ENCODE measurements at regions not wholly inside any gene's neighbourhood (a gene's known extent, or its start where the extent isn't known, plus 50 kb on each side); places are given as distances from the start of the nearest gene placed in this dataset.
A peak's percentile ranks its signal among the peaks of the same experiment; 100 is the strongest.
"Not testable (repeated sequence)": the region's sequence is repeated elsewhere in the genome, so short reads cannot be mapped to it uniquely, and the experiment has no call there.

GRCh38 chr6:113219783-113220182, 637.4 kb upstream of the MARCKS start:
- Histone ChIP-seq H3K4me1 (no peaks in the 10 kb centered on the region), H3K4me3 (no peak overlapping the region), H3K27ac (no peak overlapping the region), H3K9me3 (no peaks in the 10 kb centered on the region), H3K36me3 (no peaks in the 10 kb centered on the region), H3K27me3 (no peaks in the 10 kb centered on the region)
- no peak for ATAC-seq (ENCODE audit: low FRiP score in 2 of 2)
- no peak for DNase-seq
- TF ChIP-seq POLR2A (IDR thresholded peaks at IDR 0.05) (no peak), POLR2AphosphoS5 (IDR thresholded peaks at IDR 0.05) (no peak), EP300 (IDR thresholded peaks at IDR 0.05) (no peak), CTCF (IDR thresholded peaks at IDR 0.05) (no peak)
- WGBS, 2 donors: 82 to 86% methylated on average over 2 of the region's 2 CpGs

GRCh38 chr6:113220832-113221231, 636.3 kb upstream of the MARCKS start:
- 87 to 90% methylated on average over 2 of the region's 2 CpGs for WGBS, 2 donors
- Histone ChIP-seq H3K4me1 (no peaks in the 10 kb centered on the region), H3K27me3 (no peaks in the 10 kb centered on the region), H3K4me3 (no peak overlapping the region), H3K9me3 (no peaks in the 10 kb centered on the region), H3K27ac (no peak overlapping the region), H3K36me3 (no peaks in the 10 kb centered on the region)
- TF ChIP-seq POLR2AphosphoS5 (IDR thresholded peaks at IDR 0.05): no peak
- ATAC-seq (ENCODE audit: low FRiP score in 2 of 2): no peak
- DNase-seq: no peak

- H3K4me3 ChIP-seq: no peak overlapping the region
- no peak for ATAC-seq (ENCODE audit: low FRiP score in 2 of 2)
- WGBS, 2 donors: 82 to 86% methylated on average over 15 to 20 of the region's 20 CpGs
- no peak overlapping the region for H3K27ac ChIP-seq
- DNase-seq: peak in 1 of 2 donors; percentile 73
- H3K27me3 ChIP-seq: no peaks in the 10 kb centered on the region
- H3K9me3 ChIP-seq: no peaks in the 10 kb centered on the region
- H3K36me3 ChIP-seq: no peaks in the 10 kb centered on the region
- TF ChIP-seq EP300 (IDR thresholded peaks at IDR 0.05): no peak
- no peak for TF ChIP-seq POLR2A (IDR thresholded peaks at IDR 0.05)
- no peak for TF ChIP-seq POLR2AphosphoS5 (IDR thresholded peaks at IDR 0.05)
- TF ChIP-seq CTCF (IDR thresholded peaks at IDR 0.05): no peak
- H3K4me1 ChIP-seq: no peaks in the 10 kb centered on the region
Observed at GRCh38 chr6:113221850-113222249, 635.3 kb upstream of the MARCKS start.

- H3K36me3 ChIP-seq: no peaks in the 10 kb centered on the region
- TF ChIP-seq POLR2A (IDR thresholded peaks at IDR 0.05) (no peak), POLR2AphosphoS5 (IDR thresholded peaks at IDR 0.05) (no peak), CTCF (IDR thresholded peaks at IDR 0.05) (no peak), EP300 (IDR thresholded peaks at IDR 0.05) (no peak)
- H3K4me1 ChIP-seq: no peaks in the 10 kb centered on the region
- H3K27me3 ChIP-seq: no peaks in the 10 kb centered on the region
- H3K9me3 ChIP-seq: no peaks in the 10 kb centered on the region
- no peak for DNase-seq
- 83 to 86% methylated on average over 1 of the region's 1 CpG for WGBS, 2 donors
- ATAC-seq (ENCODE audit: low FRiP score in 2 of 2): no peak
- H3K4me3 ChIP-seq: no peak overlapping the region
- H3K27ac ChIP-seq: no peak overlapping the region
Observed at GRCh38 chr6:113246186-113246585, 611.0 kb upstream of the MARCKS start.

- WGBS, 2 donors: 94% methylated on average over 2 of the region's 2 CpGs; no CpG with 5 or more reads in 1 of the 2 donors
Observed at GRCh38 chr6:113248532-113248931, 608.6 kb upstream of the MARCKS start.

GRCh38 chr6:113254194-113254593, 603.0 kb upstream of the MARCKS start:
- ATAC-seq (ENCODE audit: low FRiP score in 2 of 2); H3K4me1 ChIP-seq; H3K27ac ChIP-seq; H3K9me3 ChIP-seq; DNase-seq; H3K4me3 ChIP-seq; H3K36me3 ChIP-seq; H3K27me3 ChIP-seq: not testable (repeated sequence)

More at GRCh38 chr6:113248532-113248931, 608.6 kb upstream of the MARCKS start:
- no peak overlapping the region for H3K4me3 ChIP-seq
- ATAC-seq (ENCODE audit: low FRiP score in 2 of 2) (peak in 1 of 2 donors; percentile 34), DNase-seq (peak in 1 of 2 donors; percentile 61)
- TF ChIP-seq POLR2A (IDR thresholded peaks at IDR 0.05) (no peak), EP300 (IDR thresholded peaks at IDR 0.05) (no peak), CTCF (IDR thresholded peaks at IDR 0.05) (no peak), POLR2AphosphoS5 (IDR thresholded peaks at IDR 0.05) (no peak)
- H3K9me3 ChIP-seq: no peaks in the 10 kb centered on the region
- no peaks in the 10 kb centered on the region for H3K4me1 ChIP-seq
- H3K36me3 ChIP-seq: no peaks in the 10 kb centered on the region
- H3K27ac ChIP-seq: no peak overlapping the region
- no peaks in the 10 kb centered on the region for H3K27me3 ChIP-seq
